WTC11 (cell line): ENCODE measurements at regions not wholly inside any gene's neighbourhood (a gene's known extent, or its start where the extent isn't known, plus 50 kb on each side); places are given as distances from the start of the nearest gene placed in this dataset.

Experiments used
- ATF1 ChIP-seq: sonication (generic); formaldehyde crosslinking; IDR thresholded peaks from 2 replicates; pipeline ENCODE4 v1.8.1; 2023; ENCODE audit warnings: mild to moderate bottlenecking, moderate library complexity, missing genetic modification reagents
- ATF3 ChIP-seq: sonication (generic); formaldehyde crosslinking; conservative IDR thresholded peaks from 2 replicates; pipeline ENCODE4 v1.8.1; 2022; ENCODE audit warnings: mild to moderate bottlenecking, missing genetic modification reagents
- CREM ChIP-seq: sonication (generic); formaldehyde crosslinking; IDR thresholded peaks from 2 replicates; pipeline ENCODE4 v1.8.1; 2022; ENCODE audit warnings: mild to moderate bottlenecking, missing genetic modification reagents, moderate library complexity
- CTCF ChIP-seq: fragments of 200-600 bp; IDR thresholded peaks from 2 replicates; pipeline ENCODE4 v1.8.0; 2022; ENCODE audit warnings: antibody characterized with exemption
- NFYB ChIP-seq: sonication (generic); formaldehyde crosslinking; conservative IDR thresholded peaks from 2 replicates; pipeline ENCODE4 v1.8.0; 2022; ENCODE audit warnings: low read depth, missing genetic modification reagents
- TEAD1 ChIP-seq: sonication (generic); formaldehyde crosslinking; IDR thresholded peaks from 2 replicates; pipeline ENCODE4 v1.8.0; 2022; ENCODE audit warnings: mild to moderate bottlenecking, missing genetic modification reagents
- TF ChIP-seq, protein P1 (sequence below): sonication (generic); formaldehyde crosslinking; IDR thresholded peaks from 2 replicates; pipeline ENCODE4 v1.8.0; 2022; ENCODE audit warnings: mild to moderate bottlenecking, missing genetic modification reagents

DNA sequence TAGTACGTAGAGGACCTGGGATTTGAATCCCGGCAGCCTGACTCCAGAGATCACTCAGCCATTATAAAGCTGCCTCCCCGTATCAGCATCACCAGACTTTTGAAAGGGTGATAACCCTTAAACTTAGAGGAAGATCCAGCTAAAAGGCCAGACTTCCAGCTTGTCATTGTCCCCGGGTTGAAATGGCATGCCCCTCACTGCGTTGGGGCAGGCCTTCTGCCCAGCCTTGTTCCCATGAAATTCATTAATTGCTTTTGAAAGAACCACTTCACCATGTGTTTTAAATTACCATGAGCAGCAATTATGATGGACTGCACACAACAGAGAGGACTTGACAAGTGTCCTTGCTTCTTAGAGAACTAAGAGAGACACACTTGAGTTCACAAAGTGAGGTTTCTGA, 269.6 kb upstream of the CRY1 start:
- TF ChIP-seq, protein P1, sequence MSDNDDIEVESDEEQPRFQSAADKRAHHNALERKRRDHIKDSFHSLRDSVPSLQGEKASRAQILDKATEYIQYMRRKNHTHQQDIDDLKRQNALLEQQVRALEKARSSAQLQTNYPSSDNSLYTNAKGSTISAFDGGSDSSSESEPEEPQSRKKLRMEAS (CRISPR knock-in tag), result no peak
- TF ChIP-seq ATF3, result no peak
- TF ChIP-seq TEAD1 (CRISPR knock-in tag), result no peak
- no peak for TF ChIP-seq CREM
- no peak for TF ChIP-seq CTCF
- TF ChIP-seq ATF1 (CRISPR knock-in tag), result no peak
- no peak for TF ChIP-seq NFYB (CRISPR knock-in tag)
